ENCODE measurements at regions not wholly inside any gene's neighbourhood (a gene's known extent, or its start where the extent isn't known, plus 50 kb on each side); places are given as distances from the start of the nearest gene placed in this dataset.
A peak's percentile ranks its signal among the peaks of the same experiment; 100 is the strongest.

DNA sequence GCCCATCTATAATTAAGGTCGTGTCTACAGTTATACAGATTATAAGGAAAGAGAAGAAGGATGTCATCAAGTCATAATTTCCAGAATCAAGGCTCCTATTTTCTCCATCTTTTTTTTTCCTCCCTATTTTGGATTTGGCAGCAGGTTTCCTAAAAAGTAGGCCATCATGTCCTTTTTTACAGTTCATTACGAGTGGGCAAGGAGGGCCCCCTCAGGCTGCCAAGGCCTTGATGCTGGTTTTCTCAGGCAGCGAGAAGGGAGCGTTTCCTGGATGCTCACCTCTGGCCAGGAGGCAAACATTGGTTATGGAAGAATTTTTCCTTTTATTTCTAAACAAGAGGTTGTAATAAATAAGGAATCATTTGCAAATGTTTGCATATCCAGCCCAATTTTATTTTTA, 414.6 kb downstream of the DHX35 start:
- no peaks in the 10 kb centered on the region for H4K20me1 ChIP-seq (ENCODE audit: insufficient read depth, low read length)
- H3K4me1 ChIP-seq (ENCODE audit: low read length), result no peaks in the 10 kb centered on the region
- no peaks in the 10 kb centered on the region for H3K79me2 ChIP-seq (ENCODE audit: low read length)
- TF ChIP-seq, protein P1, sequence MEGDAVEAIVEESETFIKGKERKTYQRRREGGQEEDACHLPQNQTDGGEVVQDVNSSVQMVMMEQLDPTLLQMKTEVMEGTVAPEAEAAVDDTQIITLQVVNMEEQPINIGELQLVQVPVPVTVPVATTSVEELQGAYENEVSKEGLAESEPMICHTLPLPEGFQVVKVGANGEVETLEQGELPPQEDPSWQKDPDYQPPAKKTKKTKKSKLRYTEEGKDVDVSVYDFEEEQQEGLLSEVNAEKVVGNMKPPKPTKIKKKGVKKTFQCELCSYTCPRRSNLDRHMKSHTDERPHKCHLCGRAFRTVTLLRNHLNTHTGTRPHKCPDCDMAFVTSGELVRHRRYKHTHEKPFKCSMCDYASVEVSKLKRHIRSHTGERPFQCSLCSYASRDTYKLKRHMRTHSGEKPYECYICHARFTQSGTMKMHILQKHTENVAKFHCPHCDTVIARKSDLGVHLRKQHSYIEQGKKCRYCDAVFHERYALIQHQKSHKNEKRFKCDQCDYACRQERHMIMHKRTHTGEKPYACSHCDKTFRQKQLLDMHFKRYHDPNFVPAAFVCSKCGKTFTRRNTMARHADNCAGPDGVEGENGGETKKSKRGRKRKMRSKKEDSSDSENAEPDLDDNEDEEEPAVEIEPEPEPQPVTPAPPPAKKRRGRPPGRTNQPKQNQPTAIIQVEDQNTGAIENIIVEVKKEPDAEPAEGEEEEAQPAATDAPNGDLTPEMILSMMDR (IDR thresholded peaks at IDR 0.05; ENCODE audit: low read depth, low read length), result no peak
- TF ChIP-seq EZH2phosphoT487 (IDR thresholded peaks at IDR 0.05; ENCODE audit: low read depth), result no peak
- no peak overlapping the region for H3K9ac ChIP-seq (ENCODE audit: low read length)
- H2AFZ ChIP-seq (ENCODE audit: low read depth, low read length), result no peak overlapping the region
- H3K4me3 ChIP-seq (ENCODE audit: low read length), result no peak overlapping the region
- H3K27me3 ChIP-seq (ENCODE audit: low read depth, low read length), result peaks cover 7% of the 10 kb centered on the region
- no peak overlapping the region for H3K27ac ChIP-seq (ENCODE audit: low read length)
- H3K4me2 ChIP-seq (ENCODE audit: low read length), result no peak overlapping the region
- H3K36me3 ChIP-seq (replicated peaks; ENCODE audit: low read depth, low read length), result no peaks in the 10 kb centered on the region
- no peaks in the 10 kb centered on the region; the same call in 1 of the 2 replicates for H3K9me3 ChIP-seq (ENCODE audit: insufficient read depth, low read length)

DNA sequence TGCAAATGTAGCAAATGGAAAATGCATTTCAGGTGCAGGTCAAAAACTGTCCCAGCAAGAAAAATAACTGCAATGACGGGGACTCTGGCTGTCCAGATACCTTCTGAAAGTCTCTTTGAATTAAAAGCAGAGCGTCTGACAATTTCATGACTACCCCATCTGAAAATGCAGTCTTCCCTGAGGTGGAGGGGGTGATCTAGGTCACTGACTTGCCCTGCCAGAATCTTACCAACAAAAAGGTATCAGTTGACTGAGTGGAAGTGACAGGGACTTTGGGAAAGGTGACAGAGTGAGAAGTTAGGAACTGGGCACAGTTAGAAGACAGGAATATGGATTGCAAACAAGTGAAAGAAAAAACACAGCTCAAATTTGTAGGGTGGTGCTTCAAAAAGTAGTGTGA, 402.2 kb downstream of the DHX35 start:
- Histone ChIP-seq H3K4me3 (ENCODE audit: low read length) (no peak overlapping the region), H3K4me2 (ENCODE audit: low read length) (no peak overlapping the region), H3K36me3 (replicated peaks; ENCODE audit: low read depth, low read length) (no peaks in the 10 kb centered on the region), H3K27me3 (ENCODE audit: low read depth, low read length) (no peaks in the 10 kb centered on the region), H2AFZ (ENCODE audit: low read depth, low read length) (0 out of 2 replicates have a peak overlapping the region, but pooled peaks have one; percentile 35), H3K27ac (ENCODE audit: low read length) (no peak overlapping the region), H3K9ac (ENCODE audit: low read length) (no peak overlapping the region), H3K4me1 (ENCODE audit: low read length) (peaks cover 10% of the 10 kb centered on the region), H3K79me2 (ENCODE audit: low read length) (no peaks in the 10 kb centered on the region), H3K9me3 (ENCODE audit: insufficient read depth, low read length) (no peaks in the 10 kb centered on the region), H4K20me1 (ENCODE audit: insufficient read depth, low read length) (no peaks in the 10 kb centered on the region)
- TF ChIP-seq, protein P1 (IDR thresholded peaks at IDR 0.05; ENCODE audit: low read depth, low read length), result no peak
- no peak for TF ChIP-seq EZH2phosphoT487 (IDR thresholded peaks at IDR 0.05; ENCODE audit: low read depth)

DNA sequence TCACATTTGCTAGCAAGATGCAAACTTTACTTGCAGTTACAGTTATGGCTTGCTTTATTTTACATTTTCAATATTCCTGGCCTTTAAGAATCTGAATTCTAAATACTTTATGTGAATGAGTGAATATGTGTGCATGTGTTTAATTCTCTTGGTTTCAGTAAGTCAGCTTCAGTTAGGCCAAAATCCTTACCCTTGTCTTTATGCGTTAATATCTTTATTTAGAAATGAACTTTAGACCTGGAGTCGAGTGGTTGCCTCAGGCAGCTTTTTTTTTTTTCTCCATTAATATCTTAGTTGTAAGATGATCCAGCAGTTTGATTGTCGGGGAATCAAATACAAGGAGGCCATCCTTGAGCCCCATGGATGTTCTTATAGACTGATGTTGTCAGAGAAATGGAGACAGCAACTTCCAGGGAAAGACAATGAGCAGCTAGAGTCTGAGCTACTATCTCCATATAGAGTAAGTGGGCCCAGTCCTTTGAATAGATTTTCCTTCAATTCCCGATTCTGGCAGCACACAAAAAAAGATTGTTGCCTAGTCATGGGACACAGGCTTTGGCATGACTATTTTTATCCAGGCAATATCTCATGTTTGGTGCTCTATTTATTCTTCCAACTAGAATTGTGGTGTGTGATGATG, 398.0 kb downstream of the DHX35 start:
- Histone ChIP-seq H3K4me3 (ENCODE audit: low read length) (no peak overlapping the region), H2AFZ (ENCODE audit: low read depth, low read length) (no peak overlapping the region), H3K27me3 (ENCODE audit: low read depth, low read length) (no peaks in the 10 kb centered on the region), H3K9me3 (ENCODE audit: insufficient read depth, low read length) (peaks cover 4% of the 10 kb centered on the region; the same call in 1 of the 2 replicates), H4K20me1 (ENCODE audit: insufficient read depth, low read length) (no peaks in the 10 kb centered on the region), H3K9ac (ENCODE audit: low read length) (no peak overlapping the region), H3K79me2 (ENCODE audit: low read length) (no peaks in the 10 kb centered on the region), H3K4me2 (ENCODE audit: low read length) (no peak overlapping the region), H3K27ac (ENCODE audit: low read length) (no peak overlapping the region), H3K4me1 (ENCODE audit: low read length) (peaks cover 30% of the 10 kb centered on the region), H3K36me3 (replicated peaks; ENCODE audit: low read depth, low read length) (no peaks in the 10 kb centered on the region)
- TF ChIP-seq, protein P1 (IDR thresholded peaks at IDR 0.05; ENCODE audit: low read depth, low read length), result no peak
- TF ChIP-seq EZH2phosphoT487 (IDR thresholded peaks at IDR 0.05; ENCODE audit: low read depth), result no peak

DNA sequence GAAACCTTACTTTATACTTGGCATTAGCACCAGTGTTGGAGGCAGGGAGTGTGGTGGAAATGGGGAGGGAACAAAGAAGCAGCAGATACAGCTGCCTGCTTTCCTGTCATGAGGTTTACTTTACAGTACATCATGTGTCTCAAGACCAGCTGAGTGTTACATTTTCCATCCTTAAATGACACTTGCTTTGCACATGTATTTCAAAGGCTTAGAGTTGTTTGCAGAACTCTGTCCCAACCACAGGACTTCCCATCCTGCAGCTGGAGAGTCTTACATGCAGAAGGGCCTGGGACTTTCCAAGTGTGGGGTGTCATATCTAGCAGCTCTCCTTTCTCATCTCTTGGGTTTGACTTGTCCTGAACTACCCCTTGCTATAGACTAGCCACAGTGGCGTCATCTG, 395.9 kb downstream of the DHX35 start:
- Histone ChIP-seq H4K20me1 (ENCODE audit: insufficient read depth, low read length) (no peaks in the 10 kb centered on the region), H3K4me1 (ENCODE audit: low read length) (peaks cover 40% of the 10 kb centered on the region), H3K9ac (ENCODE audit: low read length) (no peak overlapping the region), H3K4me2 (ENCODE audit: low read length) (peak overlapping the region; percentile 25), H3K36me3 (replicated peaks; ENCODE audit: low read depth, low read length) (no peaks in the 10 kb centered on the region), H3K9me3 (ENCODE audit: insufficient read depth, low read length) (peaks cover 4% of the 10 kb centered on the region; the same call in 1 of the 2 replicates), H3K27me3 (ENCODE audit: low read depth, low read length) (no peaks in the 10 kb centered on the region), H3K4me3 (ENCODE audit: low read length) (no peak overlapping the region), H2AFZ (ENCODE audit: low read depth, low read length) (no peak overlapping the region), H3K79me2 (ENCODE audit: low read length) (no peaks in the 10 kb centered on the region), H3K27ac (ENCODE audit: low read length) (peak overlapping the region; percentile 72)
- TF ChIP-seq, protein P1 (IDR thresholded peaks at IDR 0.05; ENCODE audit: low read depth, low read length), result no peak
- TF ChIP-seq EZH2phosphoT487 (IDR thresholded peaks at IDR 0.05; ENCODE audit: low read depth), result no peak
